Bone marrow (tissue), 2 donors: ENCODE measurements at regions not wholly inside any gene's neighbourhood (a gene's known extent, or its start where the extent isn't known, plus 50 kb on each side); places are given as distances from the start of the nearest gene placed in this dataset.

ENCODE experiments used
- DNase-seq, 2 donors: peaks; one replicate each; lab custom pipeline; 2025; lab: John Stamatoyannopoulos, UW

- no peak for DNase-seq
Measured at GRCh38 chr5:68710514-68710913, 383.3 kb upstream of the SLC30A5 start.

- DNase-seq, result no peak
Measured at GRCh38 chr5:68711293-68712200, 382.3 kb upstream of the SLC30A5 start.

- no peak for DNase-seq
Measured at GRCh38 chr5:68714810-68715209, 379.0 kb upstream of the SLC30A5 start.

DNA sequence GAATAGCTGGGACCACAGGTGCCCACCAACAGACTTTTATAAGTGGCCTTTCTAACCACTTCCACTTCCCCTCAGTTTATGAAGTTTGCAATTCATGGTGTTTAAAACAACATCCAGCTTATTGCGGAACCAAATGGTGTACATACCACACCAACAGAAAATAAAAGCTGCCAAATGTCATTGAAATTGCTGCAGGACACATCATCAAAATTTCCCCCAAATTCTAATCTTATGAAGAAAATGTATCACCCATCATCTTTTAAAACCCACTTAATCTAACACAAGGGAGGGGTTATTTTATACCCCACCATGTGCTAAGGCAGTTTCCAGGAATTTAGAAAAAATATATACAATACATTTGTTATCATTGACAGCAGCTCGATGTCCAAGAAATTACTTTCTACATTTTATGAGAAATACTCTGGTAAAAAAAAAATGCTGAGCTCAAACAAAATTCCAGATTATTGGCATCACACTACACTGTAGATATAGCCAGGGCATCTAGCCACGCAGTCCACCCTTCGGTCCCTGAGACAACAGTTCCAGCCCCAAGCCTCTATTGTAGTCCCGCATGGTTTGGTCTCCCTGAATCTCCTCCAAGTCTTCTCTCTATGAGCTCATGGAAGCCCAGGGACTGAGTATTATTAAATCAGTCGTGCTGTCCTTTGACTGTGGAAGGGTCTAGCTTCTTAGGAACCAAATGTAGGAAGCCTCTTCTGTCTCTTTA is 372.8 kb upstream of the SLC30A5 start:
- no peak for DNase-seq

DNA sequence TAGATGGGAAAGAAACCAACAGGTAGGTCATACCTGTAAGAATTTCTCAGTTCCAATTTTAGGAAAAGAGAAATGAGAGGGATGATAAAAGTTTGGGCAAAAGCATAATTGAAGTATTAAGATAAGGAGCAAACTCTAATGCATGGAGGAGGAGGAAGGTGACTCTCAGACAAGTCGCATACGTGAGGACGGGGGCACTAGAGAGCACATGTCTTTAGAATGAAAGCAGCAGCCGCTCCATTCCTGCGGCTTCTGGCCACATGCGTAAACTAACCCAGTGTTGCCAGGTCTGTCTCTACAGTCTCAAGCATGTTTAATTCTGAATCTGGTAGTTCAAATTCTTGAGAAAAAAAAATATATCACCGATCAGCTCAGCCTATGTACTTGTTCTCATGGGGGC is 371.5 kb upstream of the SLC30A5 start:
- DNase-seq, result no peak

DNA sequence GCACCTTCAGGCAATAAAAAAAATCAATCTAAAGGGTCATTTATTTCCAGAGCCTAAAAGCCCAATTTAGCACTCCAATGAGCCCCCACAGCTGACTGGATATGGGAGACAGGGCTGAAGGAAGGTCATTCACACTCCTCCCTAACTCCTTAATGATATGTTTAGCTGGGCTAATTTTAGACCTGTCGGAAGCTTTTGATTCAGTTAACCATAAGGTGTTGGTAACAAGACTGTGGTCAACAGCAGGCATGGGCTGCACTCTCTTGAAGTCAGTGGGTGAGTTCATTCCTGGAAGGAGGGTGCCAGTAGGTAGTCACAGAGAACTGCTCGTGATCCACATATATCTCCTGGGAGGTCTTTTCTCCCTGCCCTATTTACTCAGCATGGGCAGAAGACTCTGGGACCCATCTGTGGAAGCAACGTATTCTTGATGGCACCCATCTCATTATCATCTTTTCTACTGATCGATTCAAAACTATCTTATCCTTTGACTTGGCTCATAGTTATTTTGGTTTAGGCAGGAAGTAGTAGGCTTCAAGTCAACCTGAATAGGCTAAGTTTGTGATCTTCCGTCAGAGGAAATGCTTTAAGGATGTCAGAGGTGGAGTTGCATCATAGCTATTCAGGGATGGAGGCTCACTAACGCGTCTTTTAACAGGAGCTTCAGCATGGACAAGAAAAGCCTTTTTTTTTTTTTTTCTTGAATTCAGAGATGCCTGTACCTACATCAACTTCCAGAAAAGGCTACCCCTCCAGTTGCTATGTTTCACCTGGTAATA is 367.7 kb upstream of the SLC30A5 start:
- DNase-seq, result no peak

DNA sequence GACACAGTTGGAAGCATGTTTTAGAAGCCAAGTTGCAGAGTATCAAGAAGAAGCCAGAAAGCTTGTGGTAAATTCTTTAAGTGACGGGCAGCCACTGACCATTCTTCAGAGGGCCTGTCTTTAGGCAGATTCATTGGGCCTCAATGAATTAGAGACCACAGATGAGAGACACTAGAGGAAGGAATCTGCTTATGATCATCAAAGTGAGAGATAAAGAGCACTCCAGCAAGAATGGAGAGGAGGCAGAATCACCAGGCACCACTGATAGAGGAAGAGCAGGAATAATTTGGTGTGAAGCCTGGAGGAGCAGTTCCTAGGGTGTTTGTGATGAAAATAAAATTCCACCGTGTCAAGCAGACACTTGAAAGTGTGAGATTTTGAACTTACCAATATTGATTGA is 365.9 kb upstream of the SLC30A5 start:
- DNase-seq, result no peak

DNA sequence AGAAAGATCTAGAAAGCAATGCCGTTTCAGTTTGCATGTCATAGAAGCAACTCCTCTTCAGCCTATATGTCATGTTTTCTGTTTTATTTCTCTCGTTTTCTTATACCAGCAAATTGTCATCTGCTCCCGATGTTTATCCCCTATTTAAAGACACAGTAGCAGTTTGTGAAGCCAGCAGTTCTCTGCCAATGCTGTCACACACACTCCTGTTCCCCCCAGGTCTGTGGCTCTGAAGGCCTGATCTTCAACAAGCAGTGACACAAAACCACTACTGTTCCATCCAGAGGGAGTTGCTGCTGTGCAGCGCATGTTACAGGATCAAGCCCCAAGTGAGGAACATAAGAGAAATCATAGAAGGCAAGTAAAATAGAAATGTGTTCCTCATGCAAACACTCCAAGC is 364.1 kb upstream of the SLC30A5 start:
- DNase-seq, result no peak

GRCh38 chr5:68730220-68730978 is 363.4 kb upstream of the SLC30A5 start:
- no peak for DNase-seq

GRCh38 chr5:68730979-68731654 is 362.7 kb upstream of the SLC30A5 start:
- DNase-seq, result no peak

DNA sequence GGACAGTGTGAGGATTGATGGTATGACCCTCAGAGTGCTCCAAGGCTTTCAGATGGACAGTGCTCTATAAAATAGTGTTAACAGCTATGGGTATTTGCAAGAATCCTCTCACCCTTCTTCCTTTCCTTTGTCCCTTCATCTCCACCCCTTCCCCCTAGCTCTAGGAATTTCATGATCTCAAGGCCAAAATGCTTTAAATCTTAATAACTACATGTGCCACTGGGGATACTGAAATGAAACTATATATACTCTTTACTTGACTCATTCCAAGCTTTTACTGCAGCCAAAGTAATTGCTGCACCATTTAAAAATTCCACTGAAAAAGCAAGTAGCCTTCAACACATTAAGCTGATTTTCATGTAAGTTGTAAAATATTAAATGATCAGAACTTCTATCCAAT is 361.6 kb upstream of the SLC30A5 start:
- DNase-seq, result no peak

DNA sequence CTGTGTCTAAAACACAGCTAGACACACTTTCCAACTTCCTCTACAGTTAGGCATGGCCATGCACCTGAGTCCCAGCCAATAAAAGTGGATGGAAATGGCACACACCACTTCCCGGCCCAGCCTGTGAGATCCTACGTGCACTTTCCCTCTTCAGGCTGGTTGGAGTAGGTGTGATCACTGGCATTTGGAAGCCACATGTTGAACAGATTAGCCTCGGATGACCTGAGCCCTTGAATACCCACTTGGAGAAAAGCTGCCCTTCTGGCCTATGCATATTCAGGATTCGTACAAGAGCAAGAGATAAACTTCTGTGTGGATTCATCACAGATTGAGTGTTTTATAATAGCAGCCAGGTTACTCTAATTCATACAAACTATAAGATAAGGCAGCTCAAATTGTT is 359.0 kb upstream of the SLC30A5 start:
- DNase-seq, result no peak

DNA sequence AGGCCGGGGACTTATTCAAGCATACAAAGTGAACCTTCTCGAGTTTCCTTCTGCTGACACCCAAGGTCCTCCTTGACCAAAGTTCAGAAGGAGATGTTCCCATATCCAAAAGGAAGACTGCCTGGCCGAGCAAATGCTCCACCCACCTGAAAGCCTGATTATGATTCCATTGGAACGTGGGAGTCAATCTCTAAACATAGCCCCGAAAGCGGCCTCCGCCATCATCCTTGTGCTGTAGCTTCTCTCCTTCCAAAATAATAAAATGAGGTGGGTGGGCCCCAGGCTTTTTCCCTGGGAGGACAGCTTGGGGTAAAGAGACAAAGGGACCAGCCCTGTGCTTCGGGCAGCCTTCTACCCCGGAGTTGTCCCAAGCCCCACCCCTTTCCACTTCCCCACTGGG is 355.6 kb upstream of the SLC30A5 start:
- no peak for DNase-seq

DNA sequence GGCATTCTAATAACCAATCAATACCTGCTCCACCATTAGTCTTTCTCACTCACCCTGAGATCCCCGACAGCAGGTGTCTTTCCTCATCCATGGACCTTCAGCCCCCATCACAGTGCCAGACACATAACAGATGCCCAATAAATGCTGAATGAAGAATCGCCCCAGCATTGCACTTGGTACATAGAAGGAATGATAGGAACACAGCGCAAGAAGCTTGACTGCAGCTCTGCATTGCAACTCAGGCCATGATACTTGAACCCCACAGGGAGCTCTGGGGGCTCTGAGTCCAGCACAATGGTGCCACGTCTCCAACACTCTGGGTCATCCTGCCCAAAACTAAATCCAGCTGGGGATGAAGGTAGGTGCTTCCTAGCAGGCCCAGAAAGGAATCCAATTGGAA is 355.0 kb upstream of the SLC30A5 start:
- no peak for DNase-seq

DNA sequence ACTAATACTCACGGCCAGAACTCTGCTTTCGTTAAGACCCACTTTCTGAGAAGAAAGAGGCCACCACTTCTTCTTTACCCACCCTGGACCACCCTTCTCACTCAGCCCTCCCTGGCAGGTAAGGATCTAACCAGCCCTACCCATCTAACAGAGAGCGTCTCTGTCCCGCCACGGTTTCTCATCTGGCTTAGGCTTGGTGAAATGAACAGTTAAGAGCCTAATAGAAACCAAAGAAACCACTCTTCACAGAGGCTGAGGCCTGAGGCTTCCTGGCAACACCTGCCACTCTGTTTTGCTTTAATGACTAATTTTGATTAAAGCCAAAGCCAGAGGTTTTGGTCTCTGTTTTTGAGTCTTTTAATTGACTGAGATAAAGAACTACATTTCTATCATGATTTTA is 354.1 kb upstream of the SLC30A5 start:
- DNase-seq, result no peak

DNA sequence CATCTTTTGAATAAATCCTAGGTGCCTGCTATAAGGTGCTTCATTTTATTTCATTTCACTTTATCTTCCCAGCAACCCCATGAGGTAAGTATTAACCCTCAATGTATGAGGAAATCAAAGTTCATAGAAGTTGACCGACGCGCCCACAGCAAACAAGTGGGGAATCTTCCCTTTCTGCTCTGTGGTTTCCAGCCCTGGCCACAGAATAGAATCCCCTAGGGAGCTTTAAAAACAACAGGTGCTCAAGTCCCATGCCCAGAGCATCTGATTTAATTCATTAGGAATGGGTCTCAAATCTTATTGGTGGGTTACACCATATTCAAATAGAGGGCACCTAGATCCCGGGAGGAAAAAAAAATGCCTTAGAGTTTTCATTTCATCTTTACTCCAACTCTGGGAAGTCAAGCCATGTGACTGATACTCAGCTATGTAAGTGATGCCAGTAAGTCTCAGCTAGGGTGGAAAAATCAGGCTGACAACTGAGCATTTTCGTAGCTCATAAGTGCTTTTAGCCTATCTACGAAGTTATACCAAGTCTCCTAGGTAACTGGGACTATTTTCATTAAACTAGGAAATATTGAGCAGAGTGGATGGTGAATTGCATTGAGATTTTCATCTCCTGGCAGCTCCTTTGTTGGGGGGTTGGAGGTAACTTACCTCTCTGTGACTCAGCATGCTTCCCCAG is 353.4 kb upstream of the SLC30A5 start:
- DNase-seq, result no peak

- DNase-seq, result no peak
Measured at GRCh38 chr5:68744206-68744605, 349.6 kb upstream of the SLC30A5 start.

GRCh38 chr5:68745448-68745847 is 348.4 kb upstream of the SLC30A5 start:
- DNase-seq, result no peak

GRCh38 chr5:68746220-68746619 is 347.6 kb upstream of the SLC30A5 start:
- no peak for DNase-seq

- DNase-seq, result no peak
Measured at GRCh38 chr5:68746643-68747420, 347.0 kb upstream of the SLC30A5 start.
